Natural killer cell (primary cell): ENCODE measurements at regions not wholly inside any gene's neighbourhood (a gene's known extent, or its start where the extent isn't known, plus 50 kb on each side); places are given as distances from the start of the nearest gene placed in this dataset.

Experiments
- ATAC-seq, 3 donors: fragments of 150-1000 bp in 2 of 3; fragments of 200-7000 bp in 1 of 3; cut with Tn5 transposase; 1 replicate in 1 of 3; 2 replicates in 2 of 3; pipeline ENCODE4 v1.10.0; 2021; ENCODE audit warnings: mild to moderate bottlenecking in 2 of 3, moderate library complexity in 2 of 3
- DNase-seq, 2 donors: peaks; one replicate each; pipeline versions ENCODE4 v3.0.0 to v3.0.0-alpha.2; 2013 to 2021; ENCODE audit warnings: mixed read lengths in 1 of 2
- H3K27ac ChIP-seq: one replicate; pipeline ENCODE4 v1.5.1; 2013; ENCODE audit warnings: mild to moderate bottlenecking, low read length
- H3K27me3 ChIP-seq: one replicate; pipeline ENCODE4 v1.6.1; 2013; ENCODE audit warnings: low read length; ENCODE audit not compliant: control insufficient read depth, insufficient read depth
- H3K36me3 ChIP-seq: one replicate; pipeline ENCODE4 v1.6.1; 2013; ENCODE audit warnings: low read length; ENCODE audit not compliant: control insufficient read depth, insufficient read depth
- H3K4me1 ChIP-seq: one replicate; pipeline ENCODE4 v1.6.1; 2013; ENCODE audit warnings: low read length; ENCODE audit not compliant: control insufficient read depth, insufficient read depth
- H3K4me3 ChIP-seq: one replicate; pipeline ENCODE4 v1.5.1; 2013; ENCODE audit warnings: low read length
- H3K9me3 ChIP-seq: one replicate; pipeline ENCODE4 v1.6.1; 2013; ENCODE audit warnings: low read length; ENCODE audit not compliant: control insufficient read depth, insufficient read depth
- H3K27ac Mint-ChIP-seq, 2 donors: one replicate each; pipeline ENCODE4 v1.8.0; 2022; ENCODE audit warnings: mild to moderate bottlenecking in 2 of 2, mixed read lengths in 2 of 2, moderate library complexity in 1 of 2
- H3K27me3 Mint-ChIP-seq, 2 donors: one replicate each; pipeline ENCODE4 v1.8.0; 2022; ENCODE audit warnings: low read depth in 2 of 2, mixed read lengths in 2 of 2
- H3K36me3 Mint-ChIP-seq: one replicate; pipeline ENCODE4 v1.8.0; 2022; ENCODE audit warnings: mixed read lengths
- H3K4me1 Mint-ChIP-seq, 2 donors: one replicate each; pipeline ENCODE4 v1.8.0; 2022; ENCODE audit warnings: mixed read lengths in 2 of 2
- H3K4me3 Mint-ChIP-seq: one replicate; pipeline ENCODE4 v1.8.0; 2022; ENCODE audit warnings: mild to moderate bottlenecking, moderate library complexity, mixed read lengths
- H3K9me3 Mint-ChIP-seq, 2 donors: one replicate each; pipeline ENCODE4 v1.8.0; 2022; ENCODE audit warnings: mixed read lengths in 2 of 2
- CTCF ChIP-seq: fragments of 200-600 bp; IDR thresholded peaks from one replicate; pipeline ENCODE4 v1.8.0; 2022; ENCODE audit warnings: antibody characterized with exemption
- WGBS: methylation state at CpG from one replicate; pipeline ENCODE4 v1.1.7; 2013; ENCODE audit warnings: missing lambda C conversion rate; ENCODE audit not compliant: insufficient coverage; 5-methylcytosine and 5-hydroxymethylcytosine counted together
- intact Hi-C: fragments of 100-400 bp; cut with micrococcal nuclease; formaldehyde crosslinking; loops from one replicate; pipeline ENCODE4 v1.14.2; 2022

- Mint-ChIP-seq H3K36me3 (no peaks in the 10 kb centered on the region), H3K27me3 (no peaks in the 10 kb centered on the region), H3K9me3 (peaks cover 0 to 4% of the 10 kb centered on the region in 2 donors), H3K4me3 (no peak overlapping the region), H3K4me1 (no peaks in the 10 kb centered on the region), H3K27ac (no peak overlapping the region)
- 82% methylated on average over 3 of the region's 4 CpGs for WGBS
- no peak for DNase-seq
- H3K9me3 ChIP-seq, result no peaks in the 10 kb centered on the region
- ATAC-seq, result no peak
- TF ChIP-seq CTCF, result no peak
- no peaks in the 10 kb centered on the region for H3K27me3 ChIP-seq
- H3K4me3 ChIP-seq, result no peak overlapping the region
- H3K27ac ChIP-seq, result no peak overlapping the region
- intact Hi-C loops, result no loop called here
- no peaks in the 10 kb centered on the region for H3K36me3 ChIP-seq
- no peaks in the 10 kb centered on the region for H3K4me1 ChIP-seq
These were observed 687.8 kb downstream of the KCNA4 start for GRCh38 chr11:29328961-29329441.

- no peak overlapping the region for H3K4me3 Mint-ChIP-seq
- DNase-seq (no peak), ATAC-seq (no peak)
- Histone ChIP-seq H3K4me3 (no peak overlapping the region), H3K9me3 (no peaks in the 10 kb centered on the region), H3K27ac (no peak overlapping the region), H3K36me3 (no peaks in the 10 kb centered on the region), H3K4me1 (no peaks in the 10 kb centered on the region), H3K27me3 (no peaks in the 10 kb centered on the region)
- H3K4me1 Mint-ChIP-seq, result no peaks in the 10 kb centered on the region
- H3K9me3 Mint-ChIP-seq, result peaks cover 2 to 4% of the 10 kb centered on the region in 2 donors
- TF ChIP-seq CTCF, result no peak
- no peaks in the 10 kb centered on the region for H3K36me3 Mint-ChIP-seq
- no peak overlapping the region for H3K27ac Mint-ChIP-seq
- WGBS, result 77% methylated on average over 3 of the region's 4 CpGs
- no peaks in the 10 kb centered on the region for H3K27me3 Mint-ChIP-seq
- intact Hi-C loops, result no loop called here
These were observed 688.9 kb downstream of the KCNA4 start for GRCh38 chr11:29327891-29328290.

GRCh38 chr11:29326757-29327156 lies 690.1 kb downstream of the KCNA4 start:
- Histone ChIP-seq H3K9me3 (no peaks in the 10 kb centered on the region), H3K4me1 (no peaks in the 10 kb centered on the region), H3K27ac (no peak overlapping the region), H3K4me3 (no peak overlapping the region), H3K36me3 (no peaks in the 10 kb centered on the region), H3K27me3 (no peaks in the 10 kb centered on the region)
- no peaks in the 10 kb centered on the region for H3K27me3 Mint-ChIP-seq
- DNase-seq, result no peak
- H3K9me3 Mint-ChIP-seq, result peaks cover 2 to 4% of the 10 kb centered on the region in 2 donors
- H3K4me3 Mint-ChIP-seq, result no peak overlapping the region
- no peaks in the 10 kb centered on the region for H3K36me3 Mint-ChIP-seq
- no peak for ATAC-seq
- no peaks in the 10 kb centered on the region for H3K4me1 Mint-ChIP-seq
- TF ChIP-seq CTCF, result no peak
- WGBS, result 88% methylated on average over 3 of the region's 3 CpGs
- no peak overlapping the region for H3K27ac Mint-ChIP-seq
- intact Hi-C loops, result no loop called here

- H3K4me1 Mint-ChIP-seq, result no peaks in the 10 kb centered on the region
- H3K27me3 Mint-ChIP-seq, result no peaks in the 10 kb centered on the region
- H3K9me3 Mint-ChIP-seq, result peaks cover 2 to 7% of the 10 kb centered on the region in 2 donors
- no peak overlapping the region for H3K4me3 ChIP-seq
- H3K27me3 ChIP-seq, result no peaks in the 10 kb centered on the region
- ATAC-seq (no peak), DNase-seq (no peak)
- H3K4me1 ChIP-seq, result no peaks in the 10 kb centered on the region
- no peak overlapping the region for H3K27ac ChIP-seq
- no peak overlapping the region for H3K4me3 Mint-ChIP-seq
- no peak overlapping the region for H3K27ac Mint-ChIP-seq
- no peaks in the 10 kb centered on the region for H3K36me3 Mint-ChIP-seq
- no peaks in the 10 kb centered on the region for H3K9me3 ChIP-seq
- H3K36me3 ChIP-seq, result no peaks in the 10 kb centered on the region
- no peak for TF ChIP-seq CTCF
- intact Hi-C loops, result no loop called here
These were observed 692.5 kb downstream of the KCNA4 start for GRCh38 chr11:29324328-29324727.
